ENCODE measurements at regions not wholly inside any gene's neighbourhood (a gene's known extent, or its start where the extent isn't known, plus 50 kb on each side); places are given as distances from the start of the nearest gene placed in this dataset.
"Not testable (repeated sequence)": the region's sequence is repeated elsewhere in the genome, so short reads cannot be mapped to it uniquely, and the experiment has no call there.

DNA sequence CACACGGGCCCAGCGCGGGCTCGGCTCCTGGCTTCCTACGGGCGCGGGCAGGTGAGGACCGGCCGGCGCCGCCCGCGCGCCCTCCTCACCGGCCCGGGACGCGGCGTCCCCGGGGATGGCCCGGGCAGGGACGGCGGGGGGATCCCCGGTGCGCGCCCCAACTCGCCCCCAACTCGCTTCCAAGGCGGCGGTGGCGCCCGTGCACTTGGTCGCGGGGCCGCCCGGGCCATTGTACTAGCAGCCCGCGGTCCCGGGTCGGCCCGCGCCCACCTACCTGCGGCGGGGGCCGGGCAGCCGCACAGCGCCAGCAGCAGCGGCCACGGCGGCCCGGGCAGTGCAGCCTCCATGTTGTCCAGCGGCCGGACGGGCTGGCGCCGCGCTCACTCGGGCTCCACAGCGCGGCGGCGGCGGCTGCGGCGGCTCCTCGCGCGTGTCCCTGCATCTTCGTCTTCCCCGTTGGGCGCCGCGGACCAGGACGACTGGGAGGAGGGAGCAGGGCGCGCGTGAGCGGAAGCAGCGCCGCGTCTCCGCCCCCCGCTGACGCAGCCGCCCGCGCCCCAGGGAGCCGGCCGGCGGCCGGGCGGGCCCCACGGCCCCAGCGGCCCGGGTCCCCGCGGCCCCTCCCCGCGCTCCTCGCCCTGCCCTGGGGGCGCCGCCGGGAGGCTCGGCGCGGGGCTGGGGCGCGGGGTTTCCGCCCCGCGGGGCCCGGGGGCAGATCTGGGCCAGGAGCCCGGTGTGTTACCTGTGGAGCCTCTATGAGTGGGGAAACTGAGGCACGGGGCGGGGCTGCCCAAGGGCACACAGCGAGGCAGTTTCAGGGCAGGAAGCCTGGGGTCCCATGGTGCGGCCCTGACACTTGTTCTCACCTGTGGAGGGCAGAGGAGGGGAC is 159.3 kb upstream of the GRK3 start:
- Histone ChIP-seq H3K9ac (ENCODE audit: low read length) (peak overlapping the region; percentile 54), H3K4me3 (ENCODE audit: low read length) (peak overlapping the region; percentile 72), H3K4me1 (ENCODE audit: control insufficient read depth, insufficient read depth, low read length) (peaks cover 16% of the 10 kb centered on the region), H3K36me3 (ENCODE audit: control insufficient read depth, insufficient read depth, low read length) (no peaks in the 10 kb centered on the region), H3K27ac (ENCODE audit: low read depth, low read length) (peak overlapping the region; percentile 85), H3K27me3 (ENCODE audit: control insufficient read depth, insufficient read depth, low read length) (no peaks in the 10 kb centered on the region)

DNA sequence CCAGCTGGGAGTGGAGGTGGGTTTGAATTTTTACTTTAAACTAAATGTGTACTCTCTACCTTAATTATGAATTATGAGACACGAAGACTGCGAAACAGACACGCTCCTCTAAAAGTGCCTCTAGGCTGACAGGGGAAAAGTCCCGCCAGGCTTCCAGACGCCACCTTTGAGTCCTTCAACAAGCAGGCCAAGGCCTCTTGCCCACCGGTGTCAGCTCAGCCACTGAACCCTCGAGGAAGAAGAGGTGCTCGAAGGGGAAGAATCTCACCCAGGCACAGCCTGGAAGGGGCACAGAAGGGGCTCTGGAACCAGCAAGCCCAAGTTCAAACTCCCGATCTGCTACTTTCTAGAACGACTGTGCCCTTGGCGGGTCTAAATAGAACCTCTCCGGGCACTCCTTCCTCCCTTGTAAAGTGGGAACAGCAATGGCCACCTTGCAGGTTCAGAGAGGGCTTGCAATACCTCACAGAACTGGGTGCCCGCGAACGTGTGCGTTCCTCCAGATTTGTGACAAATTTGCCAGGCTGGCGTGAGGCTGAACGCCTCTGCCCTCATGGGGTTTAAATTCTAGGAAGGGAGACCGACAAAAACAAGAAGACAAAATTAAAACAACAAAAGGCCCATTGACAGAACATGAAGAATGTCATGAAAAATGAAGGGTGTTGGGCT is 158.5 kb upstream of the GRK3 start:
- H3K27ac ChIP-seq (ENCODE audit: low read depth, low read length): peak overlapping the region; percentile 85

DNA sequence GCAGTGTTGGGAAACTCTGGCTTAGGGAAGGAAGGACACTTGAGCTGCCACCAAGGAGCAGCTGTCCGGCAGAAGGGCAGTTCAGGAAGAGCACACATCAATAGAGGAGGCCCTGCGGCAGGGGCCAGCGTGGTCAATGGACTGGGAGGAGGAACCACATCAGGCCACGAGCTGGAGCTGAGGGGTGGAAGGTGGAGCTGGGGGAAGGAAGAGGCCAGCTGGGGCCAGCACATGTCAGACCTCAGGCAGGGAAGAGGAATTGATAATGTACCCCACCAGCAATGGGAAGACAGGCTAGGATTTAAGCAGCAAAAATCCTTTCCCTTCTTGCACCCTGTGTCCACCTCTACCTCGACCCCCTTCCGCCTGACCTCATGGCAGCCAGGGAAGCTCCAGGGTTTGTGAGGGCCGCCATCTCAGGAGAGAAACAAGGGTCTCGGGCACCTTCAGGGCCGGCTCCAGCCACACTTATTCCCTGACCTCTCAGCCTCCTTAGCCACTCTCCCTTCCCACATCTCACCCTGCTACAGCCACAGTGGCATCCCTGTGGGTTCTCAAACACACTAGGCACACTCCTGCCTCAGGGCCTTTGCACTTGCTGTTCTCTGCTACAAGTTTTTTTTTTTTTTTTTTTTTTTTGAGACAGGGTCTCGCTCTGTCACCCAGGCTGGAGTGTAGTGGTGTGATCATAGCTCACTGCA is 157.8 kb upstream of the GRK3 start:
- Histone ChIP-seq H3K27ac (ENCODE audit: low read depth, low read length) (no peak overlapping the region), H3K4me1 (ENCODE audit: control insufficient read depth, insufficient read depth, low read length) (peaks cover 9% of the 10 kb centered on the region), H3K36me3 (ENCODE audit: control insufficient read depth, insufficient read depth, low read length) (no peaks in the 10 kb centered on the region), H3K27me3 (ENCODE audit: control insufficient read depth, insufficient read depth, low read length) (no peaks in the 10 kb centered on the region), H3K4me3 (ENCODE audit: low read length) (no peak overlapping the region), H3K9ac (ENCODE audit: low read length) (no peak overlapping the region)

More for the DNA sequence above, 158.5 kb upstream of the GRK3 start:
- peaks cover 11% of the 10 kb centered on the region for H3K4me1 ChIP-seq (ENCODE audit: control insufficient read depth, insufficient read depth, low read length)
- peak overlapping the region; percentile 65 for H3K4me3 ChIP-seq (ENCODE audit: low read length)
- H3K36me3 ChIP-seq (ENCODE audit: control insufficient read depth, insufficient read depth, low read length): no peaks in the 10 kb centered on the region
- H3K27me3 ChIP-seq (ENCODE audit: control insufficient read depth, insufficient read depth, low read length): no peaks in the 10 kb centered on the region
- peak overlapping the region; percentile 54 for H3K9ac ChIP-seq (ENCODE audit: low read length)

DNA sequence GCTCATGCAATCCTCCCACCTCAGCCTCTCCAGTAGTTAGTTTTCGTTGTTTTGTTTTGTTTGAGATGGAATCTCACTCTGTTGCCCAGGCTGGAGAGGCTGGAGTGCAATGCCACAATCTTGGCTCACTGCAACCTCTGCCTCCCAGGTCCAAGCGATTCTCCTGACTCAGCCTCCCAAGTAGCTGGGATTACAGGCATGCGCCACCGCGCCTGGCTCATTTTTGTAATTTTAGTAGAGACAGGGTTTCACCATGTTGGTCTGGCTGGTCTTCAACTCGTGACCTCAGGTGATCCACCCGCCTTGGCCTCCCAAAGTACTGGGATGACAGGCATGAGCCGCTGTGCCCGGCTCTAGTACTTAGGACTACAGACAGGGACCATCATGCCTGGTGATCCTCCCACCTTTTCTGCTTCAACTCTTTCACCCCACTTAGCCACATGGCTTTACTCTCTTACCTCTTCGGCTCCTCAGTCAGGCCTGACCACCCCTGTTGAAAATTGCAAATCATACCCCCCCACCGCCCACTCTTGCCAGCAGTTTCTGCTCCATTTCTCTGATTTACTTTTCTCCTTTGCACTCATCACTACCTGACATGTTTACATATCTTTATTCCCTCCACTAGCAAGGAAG is 157.1 kb upstream of the GRK3 start:
- H3K36me3 ChIP-seq (ENCODE audit: control insufficient read depth, insufficient read depth, low read length): no peaks in the 10 kb centered on the region
- no peak overlapping the region for H3K27ac ChIP-seq (ENCODE audit: low read depth, low read length)
- H3K9ac ChIP-seq (ENCODE audit: low read length): no peak overlapping the region
- peaks cover 5% of the 10 kb centered on the region for H3K4me1 ChIP-seq (ENCODE audit: control insufficient read depth, insufficient read depth, low read length)
- H3K27me3 ChIP-seq (ENCODE audit: control insufficient read depth, insufficient read depth, low read length): no peaks in the 10 kb centered on the region
- no peak overlapping the region for H3K4me3 ChIP-seq (ENCODE audit: low read length)

DNA sequence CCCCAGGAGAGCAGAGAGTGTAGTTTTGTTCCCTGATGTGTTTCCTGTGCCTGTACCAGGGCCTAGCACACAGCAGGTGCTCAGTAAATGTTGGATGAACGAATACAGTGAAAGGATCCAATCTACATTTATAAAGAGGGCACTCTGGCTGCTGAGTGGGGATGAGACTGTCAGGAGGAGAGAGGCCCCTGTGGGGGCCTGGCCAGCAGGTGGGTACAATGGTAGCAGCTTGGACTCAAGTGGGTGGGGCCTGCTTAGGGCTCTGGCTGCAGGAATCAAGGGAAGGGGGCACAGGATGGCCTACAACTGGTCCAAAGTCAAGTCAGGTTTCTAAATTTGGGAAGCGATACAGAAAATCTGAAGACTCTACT is 156.6 kb upstream of the GRK3 start:
- H3K36me3 ChIP-seq (ENCODE audit: control insufficient read depth, insufficient read depth, low read length): no peaks in the 10 kb centered on the region
- no peak overlapping the region for H3K9ac ChIP-seq (ENCODE audit: low read length)
- H3K27ac ChIP-seq (ENCODE audit: low read depth, low read length): no peak overlapping the region
- H3K4me1 ChIP-seq (ENCODE audit: control insufficient read depth, insufficient read depth, low read length): peaks cover under 1% of the 10 kb centered on the region
- H3K4me3 ChIP-seq (ENCODE audit: low read length): no peak overlapping the region
- no peaks in the 10 kb centered on the region for H3K27me3 ChIP-seq (ENCODE audit: control insufficient read depth, insufficient read depth, low read length)

DNA sequence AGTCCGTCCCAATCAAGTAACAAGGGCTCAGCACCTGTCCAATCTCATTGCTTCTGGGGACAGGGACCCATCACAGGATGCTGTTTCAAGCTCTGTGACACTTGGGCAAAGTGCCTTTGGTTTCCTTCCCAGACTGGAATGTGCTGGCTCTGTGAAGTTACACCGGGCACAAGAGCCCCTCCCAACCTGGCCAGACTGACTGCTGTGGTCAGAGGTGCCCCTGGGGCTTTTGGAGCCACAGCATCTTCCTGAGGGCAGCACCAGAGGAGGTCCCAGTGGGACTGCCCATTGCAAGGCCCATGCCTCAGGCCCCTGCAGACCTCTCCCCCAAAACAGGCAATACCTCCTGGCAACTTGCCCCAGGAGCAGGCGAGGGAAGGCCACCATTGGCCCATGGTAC is 155.2 kb upstream of the GRK3 start:
- no peaks in the 10 kb centered on the region for H3K36me3 ChIP-seq (ENCODE audit: control insufficient read depth, insufficient read depth, low read length)
- no peak overlapping the region for H3K27ac ChIP-seq (ENCODE audit: low read depth, low read length)
- no peaks in the 10 kb centered on the region for H3K27me3 ChIP-seq (ENCODE audit: control insufficient read depth, insufficient read depth, low read length)
- no peak overlapping the region for H3K9ac ChIP-seq (ENCODE audit: low read length)
- H3K4me3 ChIP-seq (ENCODE audit: low read length): no peak overlapping the region
- H3K4me1 ChIP-seq (ENCODE audit: control insufficient read depth, insufficient read depth, low read length): no peaks in the 10 kb centered on the region

DNA sequence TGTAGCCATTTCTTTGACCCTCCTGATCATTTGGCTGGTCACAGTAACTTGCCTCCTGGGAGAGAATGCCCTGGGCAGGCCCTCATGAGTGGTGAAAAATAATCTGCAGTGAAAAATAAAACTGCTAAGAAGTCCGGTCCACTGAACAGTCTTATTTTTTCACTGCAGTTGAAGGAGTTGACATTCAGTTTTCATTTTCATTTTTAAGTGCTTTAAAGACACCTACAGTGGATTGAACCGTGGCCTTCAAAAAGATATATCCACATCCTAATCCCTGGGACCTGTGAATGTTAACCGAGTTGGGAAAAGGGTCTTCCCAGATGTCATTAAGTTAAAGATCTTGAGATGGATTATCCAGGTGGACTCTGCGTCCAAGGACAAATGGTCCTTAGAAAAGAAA is 153.6 kb upstream of the GRK3 start:
- H3K9ac ChIP-seq (ENCODE audit: low read length): no peak overlapping the region
- H3K4me3 ChIP-seq (ENCODE audit: low read length): no peak overlapping the region
- H3K36me3 ChIP-seq (ENCODE audit: control insufficient read depth, insufficient read depth, low read length): no peaks in the 10 kb centered on the region
- H3K27me3 ChIP-seq (ENCODE audit: control insufficient read depth, insufficient read depth, low read length): no peaks in the 10 kb centered on the region
- no peaks in the 10 kb centered on the region for H3K4me1 ChIP-seq (ENCODE audit: control insufficient read depth, insufficient read depth, low read length)
- H3K27ac ChIP-seq (ENCODE audit: low read depth, low read length): no peak overlapping the region

DNA sequence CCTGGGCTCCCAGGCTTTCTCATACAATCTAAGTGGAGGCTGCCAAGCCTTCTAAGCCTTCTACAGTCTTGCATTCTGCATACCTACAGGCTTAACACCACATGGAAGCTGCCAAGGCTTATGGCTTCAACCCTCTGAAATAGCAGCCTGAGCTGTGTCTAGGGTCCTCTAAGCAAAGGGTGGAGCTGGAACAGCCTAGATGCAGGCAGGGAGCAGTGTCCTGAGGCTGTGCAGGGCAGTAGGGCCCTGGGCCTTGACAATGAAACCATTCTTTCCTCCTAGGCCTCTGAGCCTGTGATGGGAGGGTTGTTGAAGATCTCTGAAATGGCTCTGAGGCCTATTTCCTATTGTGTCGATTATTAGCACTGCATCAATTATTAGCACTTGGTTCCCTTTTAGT is 150.9 kb upstream of the GRK3 start:
- no peaks in the 10 kb centered on the region for H3K4me1 ChIP-seq (ENCODE audit: control insufficient read depth, insufficient read depth, low read length)
- H3K27ac ChIP-seq (ENCODE audit: low read depth, low read length): no peak overlapping the region
- no peak overlapping the region for H3K9ac ChIP-seq (ENCODE audit: low read length)
- no peaks in the 10 kb centered on the region for H3K27me3 ChIP-seq (ENCODE audit: control insufficient read depth, insufficient read depth, low read length)
- H3K4me3 ChIP-seq (ENCODE audit: low read length): no peak overlapping the region
- no peaks in the 10 kb centered on the region for H3K36me3 ChIP-seq (ENCODE audit: control insufficient read depth, insufficient read depth, low read length)

DNA sequence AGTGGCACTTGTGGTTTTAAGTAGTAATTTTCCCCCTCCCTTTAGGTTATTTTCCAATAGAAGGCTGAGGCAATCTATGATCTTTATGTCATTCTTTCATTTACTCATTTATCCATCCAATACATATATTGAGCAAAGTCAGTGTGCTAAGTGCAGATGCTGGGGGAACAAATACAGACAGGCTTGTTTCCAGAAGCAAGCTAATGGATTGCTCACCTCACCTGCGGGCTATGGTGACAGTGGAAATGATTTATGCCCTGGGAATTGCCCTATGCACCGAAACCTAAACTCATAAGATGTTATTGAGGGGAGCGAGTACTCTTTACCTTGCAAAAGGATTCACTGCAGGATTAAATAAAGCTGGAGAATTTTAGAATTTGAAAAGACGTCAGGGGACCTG is 148.7 kb upstream of the GRK3 start:
- not testable (repeated sequence) for H3K4me3 ChIP-seq (ENCODE audit: low read length); H3K4me1 ChIP-seq (ENCODE audit: control insufficient read depth, insufficient read depth, low read length); H3K27me3 ChIP-seq (ENCODE audit: control insufficient read depth, insufficient read depth, low read length); H3K27ac ChIP-seq (ENCODE audit: low read depth, low read length); H3K36me3 ChIP-seq (ENCODE audit: control insufficient read depth, insufficient read depth, low read length); H3K9ac ChIP-seq (ENCODE audit: low read length)

DNA sequence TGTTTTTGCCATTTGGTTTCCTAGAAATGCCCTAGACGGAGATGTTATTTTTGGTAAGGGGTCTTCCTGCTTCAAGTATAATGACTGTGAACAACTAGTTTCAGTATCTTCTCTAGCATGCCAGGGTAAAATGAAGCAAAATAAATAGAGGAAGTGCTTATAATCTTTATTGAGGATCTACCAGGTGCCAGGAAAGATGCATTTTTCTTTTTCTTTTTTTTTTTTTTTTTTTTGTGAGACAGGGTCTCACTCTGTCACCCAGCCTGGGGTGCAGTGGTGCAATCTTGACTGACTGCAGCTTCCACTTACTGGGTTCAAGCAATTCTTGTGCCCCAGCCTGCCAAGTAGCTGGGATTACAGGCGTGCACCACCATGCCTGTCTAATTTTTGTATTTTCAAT is 146.6 kb upstream of the GRK3 start:
- not testable (repeated sequence) for H3K27me3 ChIP-seq (ENCODE audit: control insufficient read depth, insufficient read depth, low read length); H3K9ac ChIP-seq (ENCODE audit: low read length); H3K27ac ChIP-seq (ENCODE audit: low read depth, low read length); H3K4me1 ChIP-seq (ENCODE audit: control insufficient read depth, insufficient read depth, low read length); H3K36me3 ChIP-seq (ENCODE audit: control insufficient read depth, insufficient read depth, low read length); H3K4me3 ChIP-seq (ENCODE audit: low read length)

DNA sequence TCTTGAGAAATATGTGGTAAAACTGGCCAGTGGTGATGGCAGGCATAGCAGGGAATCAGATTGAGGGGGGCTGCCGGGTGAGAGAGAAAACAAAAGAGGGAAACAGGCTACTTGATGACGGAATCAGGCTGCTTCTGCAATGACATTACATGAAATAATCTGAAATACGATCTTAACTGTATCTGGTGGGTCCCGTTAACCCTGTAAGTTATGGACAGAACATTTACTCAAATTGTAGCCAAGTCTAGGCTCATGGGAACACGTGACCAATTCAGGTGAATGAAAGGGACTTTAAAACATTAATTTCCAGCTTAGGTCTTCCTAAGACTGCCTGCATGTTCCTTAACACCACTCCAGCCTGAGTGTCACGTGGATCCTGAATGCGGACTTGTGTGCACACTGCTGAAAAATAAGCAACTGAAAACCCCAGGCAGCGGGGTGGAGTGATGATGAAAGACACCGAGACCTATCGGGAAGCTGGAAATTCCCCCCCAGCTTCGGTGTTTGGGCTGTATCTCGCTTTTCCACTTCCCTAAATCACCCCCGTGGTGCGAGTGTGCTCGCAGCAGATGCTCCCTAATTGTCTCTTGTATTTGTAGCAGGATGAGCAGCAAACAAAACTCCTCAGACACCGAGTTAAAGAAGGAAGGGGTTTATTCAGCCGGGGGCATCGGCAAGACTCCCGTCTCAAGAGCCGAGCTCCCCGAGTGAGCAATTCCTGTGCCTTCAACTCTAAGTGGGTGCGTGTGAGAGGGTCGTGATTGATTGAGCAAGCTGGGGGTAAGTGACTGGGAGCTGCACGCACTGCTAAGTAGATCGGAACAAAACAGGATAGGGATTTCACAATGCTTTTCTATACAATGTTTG is 145.0 kb upstream of the GRK3 start:
- Histone ChIP-seq H3K27ac (ENCODE audit: low read depth, low read length) (no peak overlapping the region), H3K4me3 (ENCODE audit: low read length) (peak overlapping the region; percentile 20), H3K9ac (ENCODE audit: low read length) (no peak overlapping the region)

DNA sequence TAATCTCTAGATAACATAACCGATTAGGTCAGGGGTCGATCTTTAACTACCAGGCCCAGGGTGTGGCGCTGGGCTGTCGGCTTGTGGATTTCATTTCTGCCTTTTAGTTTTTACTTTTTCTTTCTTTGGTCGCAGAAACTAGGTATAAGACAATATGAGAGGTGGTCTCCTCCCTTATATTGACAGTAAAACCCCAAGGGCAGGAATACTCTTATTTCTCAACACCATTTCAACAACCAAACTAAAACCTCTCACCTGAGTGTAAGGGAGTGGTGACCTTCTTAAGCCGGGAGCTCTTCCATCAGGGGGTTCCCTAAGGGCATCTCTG is 144.4 kb upstream of the GRK3 start:
- H3K36me3 ChIP-seq (ENCODE audit: control insufficient read depth, insufficient read depth, low read length); H3K27me3 ChIP-seq (ENCODE audit: control insufficient read depth, insufficient read depth, low read length); H3K4me1 ChIP-seq (ENCODE audit: control insufficient read depth, insufficient read depth, low read length); H3K9ac ChIP-seq (ENCODE audit: low read length); H3K27ac ChIP-seq (ENCODE audit: low read depth, low read length): not testable (repeated sequence)
- peak overlapping the region; percentile 20 for H3K4me3 ChIP-seq (ENCODE audit: low read length)

More for the DNA sequence above, 145.0 kb upstream of the GRK3 start:
- Histone ChIP-seq H3K36me3 (ENCODE audit: control insufficient read depth, insufficient read depth, low read length) (no peaks in the 10 kb centered on the region), H3K4me1 (ENCODE audit: control insufficient read depth, insufficient read depth, low read length) (no peaks in the 10 kb centered on the region), H3K27me3 (ENCODE audit: control insufficient read depth, insufficient read depth, low read length) (peaks cover 4% of the 10 kb centered on the region)
